Skin of body (tissue), 1 donor: ENCODE measurements at regions not wholly inside any gene's neighbourhood (a gene's known extent, or its start where the extent isn't known, plus 50 kb on each side); places are given as distances from the start of the nearest gene placed in this dataset.

Source experiments
- DNase-seq: peaks from one replicate; lab custom pipeline; 2025; lab: John Stamatoyannopoulos, UW

- DNase-seq = no peak
Observed at GRCh38 chr1:8203551-8203950, 114.4 kb upstream of the SLC45A1 start.

DNA sequence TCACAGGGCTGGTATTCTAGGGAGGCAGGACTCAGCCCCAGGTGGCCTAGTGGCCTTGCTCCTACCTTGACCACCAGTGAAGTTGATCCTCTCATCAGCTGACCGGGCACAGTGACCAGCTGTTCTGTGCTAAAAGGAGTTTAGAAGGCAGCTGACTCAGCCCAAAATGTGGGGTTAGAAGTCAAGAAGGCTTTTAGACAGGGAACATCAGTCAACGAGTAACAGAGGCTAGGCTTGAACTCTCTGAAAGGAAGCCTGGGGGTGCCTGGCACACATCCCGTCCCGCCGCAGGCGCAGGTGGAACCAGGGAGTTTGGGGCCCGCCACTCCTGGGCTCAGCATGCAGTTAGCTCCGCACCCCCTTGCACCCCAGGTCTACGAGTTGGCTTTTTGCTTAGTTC is 114.9 kb upstream of the SLC45A1 start:
- no peak for DNase-seq

- no peak for DNase-seq
Observed at GRCh38 chr1:8202182-8202905, 115.6 kb upstream of the SLC45A1 start.

- DNase-seq = no peak
Observed at GRCh38 chr1:8201331-8201861, 116.5 kb upstream of the SLC45A1 start.

GRCh38 chr1:8200317-8201115 is 117.4 kb upstream of the SLC45A1 start:
- no peak for DNase-seq

DNA sequence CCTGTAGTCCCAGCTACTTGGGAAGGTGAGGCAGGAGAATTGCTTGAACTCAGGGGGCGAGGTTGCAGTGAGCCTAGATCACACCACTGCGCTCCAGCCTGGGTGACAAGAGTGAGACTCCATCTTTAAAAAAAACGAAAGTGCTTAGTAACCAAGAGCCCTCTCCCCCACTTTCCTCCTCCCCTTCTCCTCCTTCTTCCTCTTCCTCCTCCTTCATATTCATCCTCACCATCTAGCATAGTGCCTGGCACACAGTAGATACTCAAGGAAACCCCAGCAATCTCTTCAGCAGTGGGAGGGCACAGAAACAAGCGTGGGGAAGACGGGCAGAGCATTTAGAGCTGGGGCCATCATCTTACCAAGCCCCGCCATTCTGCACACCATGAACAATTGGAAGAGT is 119.4 kb upstream of the SLC45A1 start:
- DNase-seq = no peak

DNA sequence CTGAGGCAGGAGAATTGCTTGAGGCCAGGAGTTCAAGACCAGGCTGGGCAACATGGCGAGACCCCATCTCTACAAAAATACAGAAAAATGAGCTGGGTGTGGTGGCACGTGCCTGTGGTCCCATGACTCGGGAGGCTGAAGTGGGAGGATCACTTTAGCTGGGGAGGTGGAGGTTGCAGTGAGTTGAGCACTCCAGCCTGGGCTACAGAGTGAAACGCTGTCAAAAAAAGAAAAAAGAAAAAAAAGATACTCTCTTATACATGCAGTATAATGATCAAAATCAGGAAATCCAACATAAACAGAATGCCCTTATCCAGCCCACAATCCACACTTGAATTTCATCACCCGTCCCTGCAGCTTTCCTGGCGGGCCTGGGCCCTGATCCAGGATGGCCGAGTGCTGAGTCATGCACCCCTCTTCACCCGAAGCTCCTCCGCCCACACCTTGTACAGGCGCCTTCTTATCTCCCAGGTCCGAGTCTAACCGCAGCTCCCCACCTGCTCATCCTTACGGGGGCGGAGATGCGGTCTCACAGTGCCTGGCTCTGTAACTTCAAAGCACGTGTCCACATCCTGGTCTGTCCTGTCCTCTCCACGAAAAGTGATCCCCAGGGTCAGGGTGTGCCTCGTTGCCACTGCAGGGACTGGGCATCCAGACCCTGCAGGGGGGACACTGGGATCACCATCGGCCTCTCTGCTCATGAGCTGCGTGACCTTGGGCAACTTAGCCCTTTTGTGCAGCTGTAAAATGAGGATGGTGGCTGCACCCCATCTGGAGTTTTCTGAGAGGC is 120.2 kb upstream of the SLC45A1 start:
- no peak for DNase-seq

DNA sequence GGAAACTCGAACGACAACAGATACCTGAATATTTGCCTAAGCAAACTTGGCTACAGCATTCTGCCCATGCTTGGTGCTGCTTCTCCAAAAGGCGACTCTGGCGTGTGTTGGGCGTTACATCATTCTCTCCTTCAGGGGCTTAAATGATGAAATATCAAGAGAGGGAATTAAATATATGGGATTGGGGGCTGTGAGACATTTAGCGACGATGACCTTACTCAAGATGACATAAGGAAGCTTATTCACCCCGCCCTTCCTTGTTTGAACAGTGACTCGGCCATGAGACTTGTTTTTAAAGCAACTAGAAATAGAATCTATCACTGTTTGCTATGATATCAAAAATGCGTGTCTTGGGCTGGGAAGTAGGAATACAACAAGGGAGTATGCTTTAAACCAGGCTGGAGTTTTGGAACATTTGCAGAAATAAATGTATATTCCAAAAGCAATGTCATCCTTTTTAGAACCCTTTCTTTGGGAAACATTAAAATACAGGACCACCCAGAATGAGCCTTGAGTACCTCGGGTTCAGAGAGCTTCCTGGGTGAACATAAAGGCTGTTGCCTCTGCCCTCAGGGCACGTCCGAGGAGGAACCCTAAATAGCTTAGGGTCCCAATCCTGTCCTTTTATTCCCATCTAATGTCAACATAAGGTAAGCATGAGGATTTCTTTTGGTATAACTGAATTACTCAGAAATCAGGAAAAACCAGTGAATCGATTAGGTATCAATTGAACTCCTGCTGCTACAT is 123.3 kb upstream of the SLC45A1 start:
- no peak for DNase-seq

- no peak for DNase-seq
Observed at GRCh38 chr1:8193840-8194406, 124.0 kb upstream of the SLC45A1 start.

- DNase-seq = no peak
Observed at GRCh38 chr1:8191474-8191873, 126.4 kb upstream of the SLC45A1 start.

DNA sequence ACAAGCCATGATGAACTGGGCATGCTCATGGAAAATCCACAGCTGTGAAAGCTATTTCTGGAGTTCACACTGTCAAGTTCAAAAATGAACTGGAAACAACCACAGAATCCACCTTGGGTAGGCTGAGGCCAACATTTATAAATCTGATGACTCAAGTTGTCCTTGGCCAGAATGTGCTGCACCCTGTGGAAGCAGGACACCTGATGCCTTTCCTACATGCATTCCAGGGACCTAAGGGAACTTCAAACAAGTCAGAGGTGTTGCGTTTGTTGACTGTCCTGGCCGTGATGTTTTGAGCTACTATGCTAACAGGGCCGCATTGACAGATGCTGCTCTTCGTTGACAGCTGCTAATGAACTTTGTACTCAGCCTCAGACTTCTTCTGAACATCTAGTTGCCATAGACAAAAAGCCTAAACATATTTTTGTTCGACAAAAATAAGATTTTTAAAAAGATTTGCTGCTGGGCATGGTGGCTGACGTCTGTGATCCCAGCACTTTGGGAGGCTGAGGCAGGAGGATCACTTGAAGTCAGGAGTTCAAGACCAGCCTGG is 127.9 kb upstream of the SLC45A1 start:
- no peak for DNase-seq

- DNase-seq = no peak
Observed at GRCh38 chr1:8185400-8185799, 132.5 kb upstream of the SLC45A1 start.

DNA sequence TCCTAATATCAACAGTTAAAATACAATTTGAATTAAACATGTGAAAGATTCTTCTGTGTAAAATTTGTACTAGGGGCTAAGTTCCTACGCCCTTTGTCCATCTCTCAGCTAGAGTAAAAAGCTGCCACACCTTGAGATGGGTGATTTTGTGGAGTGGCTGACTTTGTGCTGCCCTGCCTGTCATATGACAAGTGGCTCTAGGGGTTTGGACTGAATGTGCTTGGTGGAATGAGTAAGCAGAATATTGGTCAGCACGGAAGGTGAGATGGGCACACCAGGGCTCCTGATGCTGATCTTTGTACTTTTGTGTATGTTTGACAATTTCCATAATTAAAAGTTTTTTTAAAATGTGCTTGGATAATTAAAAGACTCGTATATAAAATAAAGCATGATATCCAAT is 133.6 kb upstream of the SLC45A1 start:
- no peak for DNase-seq

DNA sequence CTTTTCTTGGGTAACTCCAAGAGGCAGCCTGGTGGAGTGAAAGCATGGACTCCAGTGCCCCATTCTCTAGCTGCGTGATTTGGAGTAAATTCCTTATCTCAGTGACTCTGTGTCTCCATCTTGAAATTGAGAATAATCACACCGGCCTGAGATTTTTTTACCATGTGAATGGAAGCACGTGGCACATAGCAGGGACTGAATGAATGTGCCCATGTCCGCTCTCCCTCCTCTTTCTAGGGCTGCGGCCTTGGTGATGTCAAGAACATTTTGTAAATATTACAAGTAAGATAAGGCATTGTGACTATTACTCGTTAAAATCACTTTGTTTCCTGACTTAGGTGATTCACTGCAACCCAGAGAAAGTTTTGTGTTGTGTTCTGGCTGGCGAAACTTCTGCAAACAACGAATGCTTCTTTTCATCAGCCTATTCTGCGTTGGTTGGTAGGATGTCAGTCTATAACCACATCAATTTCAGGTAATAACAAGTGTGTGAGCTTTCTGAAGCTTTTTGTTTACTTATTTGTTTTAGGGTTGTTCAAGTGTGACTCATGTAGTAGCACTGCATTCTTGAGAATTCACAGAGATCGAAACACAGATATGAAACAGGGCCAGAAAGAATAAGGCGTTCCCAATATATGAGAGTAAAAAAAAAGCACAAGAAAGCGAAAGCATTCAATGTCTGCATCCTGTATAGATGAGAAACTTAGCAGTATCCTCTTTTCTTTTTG is 135.7 kb upstream of the SLC45A1 start:
- DNase-seq = no peak

DNA sequence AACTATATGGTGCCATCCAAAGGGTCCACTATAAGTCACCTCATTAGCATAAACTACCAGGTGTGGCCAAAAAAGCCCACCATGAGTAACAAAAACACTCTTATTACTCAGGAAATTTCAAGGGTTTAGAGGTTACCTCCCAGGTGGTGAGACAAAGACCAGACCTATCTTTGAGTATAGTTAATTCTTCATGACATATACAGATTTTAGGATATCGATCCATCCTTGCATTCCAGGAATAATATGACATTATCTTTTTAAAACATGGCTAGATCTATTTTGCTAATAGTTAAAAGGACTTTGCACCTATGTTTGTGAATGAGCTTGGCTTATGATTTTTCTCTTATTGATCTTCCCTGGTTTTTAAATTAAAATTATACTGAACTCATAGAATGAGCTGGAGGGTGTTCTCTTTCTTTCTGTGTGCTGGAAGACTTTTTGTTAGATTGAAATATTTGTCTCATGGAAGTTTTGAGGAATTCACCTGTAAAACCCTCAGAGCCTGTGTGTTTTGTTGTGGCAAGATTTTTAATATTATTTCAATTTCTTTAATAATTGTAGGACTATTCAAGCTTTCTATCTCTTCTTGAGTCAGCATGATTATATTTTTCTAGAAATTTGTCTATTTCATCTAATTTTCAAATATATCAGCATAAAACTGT is 138.7 kb upstream of the SLC45A1 start:
- no peak for DNase-seq

DNA sequence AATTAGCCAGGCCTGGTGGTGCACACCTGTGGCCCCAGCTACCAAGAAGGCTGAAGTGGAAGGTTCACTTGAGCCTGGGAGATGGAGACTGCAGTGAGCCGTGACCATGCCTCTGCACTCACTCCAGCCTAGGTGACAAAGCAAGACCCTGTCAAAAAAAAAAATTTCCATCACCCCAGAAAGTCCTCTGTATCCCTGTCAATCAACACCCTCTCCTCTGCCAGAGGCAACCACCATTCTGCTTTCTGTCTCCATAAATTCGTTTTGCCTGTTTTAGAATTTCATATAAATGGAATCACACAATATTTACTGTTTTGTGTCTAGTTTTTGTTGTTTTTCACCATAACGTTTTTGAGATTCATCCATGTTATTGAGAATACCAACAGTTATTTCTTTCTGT is 141.6 kb upstream of the SLC45A1 start:
- no peak for DNase-seq

DNA sequence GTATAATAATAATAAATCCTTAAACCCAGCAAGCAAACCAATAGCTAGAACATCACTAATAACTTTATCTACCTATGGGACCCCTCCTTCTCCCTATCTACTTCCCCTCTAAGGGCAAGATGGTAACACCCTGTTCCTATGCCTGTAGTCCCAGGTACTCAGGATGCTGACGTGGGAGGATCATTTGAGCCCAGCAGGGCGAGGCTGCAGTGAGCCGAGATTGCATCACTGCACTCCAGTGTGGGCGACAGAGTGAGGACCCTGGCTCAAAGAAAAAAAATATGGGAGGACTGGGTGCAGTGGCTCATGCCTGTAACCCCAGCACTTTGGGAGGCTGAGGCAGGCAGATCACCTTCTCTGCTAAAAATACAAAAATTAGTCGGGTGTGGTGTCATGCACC is 143.1 kb upstream of the SLC45A1 start:
- no peak for DNase-seq

GRCh38 chr1:8171751-8172464 is 145.8 kb upstream of the ERRFI1 start:
- no peak for DNase-seq
